ENCODE measurements at regions not wholly inside any gene's neighbourhood (a gene's known extent, or its start where the extent isn't known, plus 50 kb on each side); places are given as distances from the start of the nearest gene placed in this dataset.
A peak's percentile ranks its signal among the peaks of the same experiment; 100 is the strongest.

DNA sequence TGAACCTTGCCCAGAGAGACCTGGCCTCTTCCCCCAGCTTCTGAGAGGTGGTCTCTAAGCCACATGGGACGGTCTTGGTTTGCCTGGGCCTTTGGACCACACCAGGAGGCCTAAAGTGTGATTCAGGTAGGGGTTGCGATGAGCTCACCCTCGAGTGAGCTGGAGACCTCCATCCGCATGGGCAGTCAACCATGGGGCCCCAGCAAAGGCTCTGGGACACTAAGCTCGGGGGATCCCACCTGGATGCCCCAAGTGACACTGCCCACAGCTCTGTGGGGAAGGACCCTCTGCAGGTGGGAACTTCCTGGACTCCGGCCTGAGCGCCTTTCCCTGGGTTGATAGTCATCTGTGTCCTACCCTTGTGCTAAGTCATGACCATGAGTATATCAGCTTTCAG is 57.1 kb upstream of the FAM20C start:
- no peak overlapping the region for H3K4me3 ChIP-seq
- peaks cover 11% of the 10 kb centered on the region for H3K4me1 ChIP-seq
- H3K9me3 ChIP-seq = no peaks in the 10 kb centered on the region
- H3K36me3 ChIP-seq = no peaks in the 10 kb centered on the region
- ATAC-seq = no peak
- H3K27ac ChIP-seq = no peak overlapping the region
- intact Hi-C loops (cut with DNase I) = no loop called here
- H3K27me3 ChIP-seq (ENCODE audit: low read depth) = peaks cover 3% of the 10 kb centered on the region
- no peak for DNase-seq
- TF ChIP-seq, protein P1, sequence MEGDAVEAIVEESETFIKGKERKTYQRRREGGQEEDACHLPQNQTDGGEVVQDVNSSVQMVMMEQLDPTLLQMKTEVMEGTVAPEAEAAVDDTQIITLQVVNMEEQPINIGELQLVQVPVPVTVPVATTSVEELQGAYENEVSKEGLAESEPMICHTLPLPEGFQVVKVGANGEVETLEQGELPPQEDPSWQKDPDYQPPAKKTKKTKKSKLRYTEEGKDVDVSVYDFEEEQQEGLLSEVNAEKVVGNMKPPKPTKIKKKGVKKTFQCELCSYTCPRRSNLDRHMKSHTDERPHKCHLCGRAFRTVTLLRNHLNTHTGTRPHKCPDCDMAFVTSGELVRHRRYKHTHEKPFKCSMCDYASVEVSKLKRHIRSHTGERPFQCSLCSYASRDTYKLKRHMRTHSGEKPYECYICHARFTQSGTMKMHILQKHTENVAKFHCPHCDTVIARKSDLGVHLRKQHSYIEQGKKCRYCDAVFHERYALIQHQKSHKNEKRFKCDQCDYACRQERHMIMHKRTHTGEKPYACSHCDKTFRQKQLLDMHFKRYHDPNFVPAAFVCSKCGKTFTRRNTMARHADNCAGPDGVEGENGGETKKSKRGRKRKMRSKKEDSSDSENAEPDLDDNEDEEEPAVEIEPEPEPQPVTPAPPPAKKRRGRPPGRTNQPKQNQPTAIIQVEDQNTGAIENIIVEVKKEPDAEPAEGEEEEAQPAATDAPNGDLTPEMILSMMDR (IDR thresholded peaks at IDR 0.05) = no peak

DNA sequence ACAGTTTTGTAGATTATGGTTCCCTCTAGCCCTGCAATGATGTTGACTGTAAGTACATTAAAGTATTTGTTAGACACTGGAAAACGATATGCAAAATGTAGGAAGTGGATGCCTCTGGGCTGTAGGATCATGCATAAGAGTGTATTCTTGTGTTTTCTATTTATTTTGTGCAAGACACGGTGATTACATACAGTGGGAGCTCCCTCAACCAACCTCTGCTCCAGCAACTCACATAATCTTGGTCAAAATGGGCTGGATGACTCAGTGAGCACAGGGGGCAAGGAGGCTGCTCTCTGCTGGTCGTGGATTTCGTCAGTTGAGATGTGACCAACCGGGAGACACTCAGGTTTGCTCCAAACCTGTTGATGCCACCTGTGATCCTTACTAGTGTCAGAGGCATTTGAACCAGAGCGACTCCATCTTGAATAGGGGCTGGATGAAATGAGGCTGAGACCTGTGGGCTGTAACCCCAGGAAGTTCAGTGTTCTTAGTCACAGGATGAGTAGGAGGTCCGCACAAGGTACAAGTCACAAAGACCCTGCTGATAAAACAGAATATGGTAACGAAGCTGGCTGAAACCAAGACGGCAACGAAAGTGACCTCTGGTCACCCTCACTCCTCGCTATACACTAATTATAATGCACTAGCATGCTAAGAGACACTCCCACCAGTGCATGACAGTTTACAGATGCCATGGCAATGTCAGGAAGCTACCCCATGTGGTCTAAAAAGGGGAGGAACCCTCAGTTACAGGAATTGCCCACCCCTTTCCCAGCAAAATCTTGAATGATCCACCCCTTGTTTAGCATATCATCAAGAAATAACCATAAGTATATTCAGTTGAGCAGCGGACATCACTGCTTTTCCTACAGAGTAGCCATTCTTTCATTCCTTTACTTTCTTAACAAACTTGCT is 56.4 kb upstream of the FAM20C start:
- peaks cover 3% of the 10 kb centered on the region for H3K27me3 ChIP-seq (ENCODE audit: low read depth)
- intact Hi-C loops (cut with DNase I) = no loop called here
- TF ChIP-seq, protein P1 (IDR thresholded peaks at IDR 0.05) = no peak
- H3K27ac ChIP-seq = no peak overlapping the region
- H3K9me3 ChIP-seq = no peaks in the 10 kb centered on the region
- no peaks in the 10 kb centered on the region for H3K36me3 ChIP-seq
- ATAC-seq (no peak), DNase-seq (no peak)
- H3K4me1 ChIP-seq = peaks cover 6% of the 10 kb centered on the region
- H3K4me3 ChIP-seq = no peak overlapping the region

DNA sequence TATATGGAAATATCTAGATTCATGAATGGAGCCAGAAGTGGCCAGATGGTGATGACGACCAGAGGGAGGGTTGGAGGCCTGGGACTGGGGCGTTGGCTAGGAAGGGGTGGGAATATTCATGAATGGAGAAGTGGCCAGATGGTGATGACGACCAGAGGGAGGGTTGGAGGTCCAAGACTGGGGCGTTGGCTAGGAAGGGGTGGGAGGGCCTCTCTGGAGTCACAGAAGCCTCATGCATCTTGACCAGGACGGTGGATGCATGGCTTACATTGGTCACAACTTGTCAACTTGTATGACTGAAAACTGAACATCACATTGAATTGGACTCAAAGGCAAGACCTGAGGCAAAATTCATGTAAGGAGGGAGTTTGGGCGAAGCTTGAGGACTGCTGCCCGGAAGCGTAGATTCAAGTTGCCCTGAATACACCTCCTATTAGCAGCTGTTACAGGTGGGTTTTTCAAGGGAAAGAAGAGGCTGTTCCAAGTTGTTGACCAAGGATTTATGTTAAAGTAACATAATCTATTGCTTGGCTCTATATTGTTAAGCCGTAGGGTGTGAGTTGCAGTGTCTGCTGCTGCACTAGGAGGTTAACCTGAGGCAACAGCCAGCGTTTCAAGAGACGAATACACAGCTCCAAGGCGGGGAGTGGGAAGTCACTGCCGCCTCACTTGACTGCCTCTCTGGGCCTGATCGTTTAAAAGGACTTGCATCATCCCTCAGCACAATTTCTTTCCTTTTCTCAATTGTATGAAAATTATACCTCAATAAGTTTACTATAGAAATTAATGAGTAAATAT is 55.1 kb upstream of the FAM20C start:
- no peaks in the 10 kb centered on the region for H3K9me3 ChIP-seq
- intact Hi-C loops (cut with DNase I) = no loop called here
- no peak overlapping the region for H3K4me3 ChIP-seq
- H3K27me3 ChIP-seq (ENCODE audit: low read depth) = peaks cover 3% of the 10 kb centered on the region
- TF ChIP-seq, protein P1 (IDR thresholded peaks at IDR 0.05) = no peak
- peaks cover 4% of the 10 kb centered on the region for H3K4me1 ChIP-seq
- H3K36me3 ChIP-seq = no peaks in the 10 kb centered on the region
- no peak overlapping the region for H3K27ac ChIP-seq
- DNase-seq (no peak), ATAC-seq (peak in 1 of 2 donors; percentile 43)

DNA sequence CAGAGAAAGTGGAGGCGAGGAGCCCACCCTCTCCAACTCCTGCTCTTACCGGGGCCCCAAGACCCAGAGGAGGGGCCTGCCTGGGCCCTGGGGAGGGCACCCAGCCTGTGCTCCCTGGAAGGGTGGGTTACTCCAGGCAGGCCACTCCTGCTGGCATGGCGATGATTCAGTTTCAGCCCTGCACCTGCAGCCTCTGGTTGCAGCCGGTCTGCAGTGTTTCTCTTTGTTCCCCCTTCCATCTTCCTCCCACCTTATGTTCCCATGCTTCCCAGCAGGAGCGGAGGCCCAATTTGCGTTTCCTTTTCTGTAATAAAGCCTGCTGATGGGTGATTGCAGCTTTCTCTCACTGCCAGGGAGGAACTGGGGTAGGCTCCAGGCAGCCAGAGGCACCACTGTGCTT is 53.2 kb upstream of the FAM20C start:
- no peaks in the 10 kb centered on the region for H3K36me3 ChIP-seq
- ATAC-seq (no peak), DNase-seq (no peak)
- H3K27me3 ChIP-seq (ENCODE audit: low read depth) = peaks cover 1% of the 10 kb centered on the region
- TF ChIP-seq, protein P1 (IDR thresholded peaks at IDR 0.05) = no peak
- intact Hi-C loops (cut with DNase I) = no loop called here
- H3K4me3 ChIP-seq = no peak overlapping the region
- H3K4me1 ChIP-seq = peaks cover 13% of the 10 kb centered on the region
- no peaks in the 10 kb centered on the region for H3K9me3 ChIP-seq
- no peak overlapping the region for H3K27ac ChIP-seq

DNA sequence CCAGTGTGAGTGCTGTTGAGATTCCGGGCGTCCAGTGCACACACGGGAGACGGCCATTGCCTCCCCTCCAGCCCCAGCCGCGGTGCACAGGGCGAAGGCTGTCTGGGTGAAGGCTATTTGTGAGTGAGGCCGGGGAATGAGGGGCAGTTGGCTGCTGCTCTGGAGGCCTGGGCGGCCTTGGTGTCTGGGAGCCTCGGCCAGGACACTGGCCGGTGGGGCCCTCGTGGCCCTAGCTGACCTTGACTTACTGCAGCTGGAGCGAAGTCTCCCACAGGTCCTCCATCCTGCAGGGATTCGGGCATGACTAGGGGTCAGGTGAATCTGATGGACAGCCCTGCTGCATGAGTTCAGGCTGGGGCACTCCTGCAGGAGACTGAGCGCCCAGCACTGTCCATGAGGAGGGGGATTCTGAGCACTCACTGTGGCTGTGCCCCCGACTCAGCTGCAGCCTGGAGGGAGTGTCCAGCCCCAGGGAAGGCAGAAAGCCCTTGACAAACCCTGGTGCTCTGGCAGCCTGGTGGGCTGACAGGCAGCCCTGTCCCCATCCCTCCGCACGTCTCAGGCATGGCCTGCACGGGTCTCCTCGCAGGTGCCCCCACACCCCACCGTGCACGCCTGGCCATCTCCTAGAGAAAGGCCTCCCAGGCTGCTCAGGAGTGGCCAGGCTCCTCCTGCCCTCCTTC is 52.7 kb upstream of the FAM20C start:
- intact Hi-C loops (cut with DNase I) = no loop called here
- DNase-seq (no peak), ATAC-seq (no peak)
- H3K36me3 ChIP-seq = no peaks in the 10 kb centered on the region
- H3K9me3 ChIP-seq = no peaks in the 10 kb centered on the region
- no peaks in the 10 kb centered on the region for H3K27me3 ChIP-seq (ENCODE audit: low read depth)
- no peak overlapping the region for H3K4me3 ChIP-seq
- no peak overlapping the region for H3K27ac ChIP-seq
- peaks cover 13% of the 10 kb centered on the region for H3K4me1 ChIP-seq
- TF ChIP-seq, protein P1 (IDR thresholded peaks at IDR 0.05) = no peak

Measured in lower lobe of right lung (tissue), 2 donors.